ENCODE measurements at regions not wholly inside any gene's neighbourhood (a gene's known extent, or its start where the extent isn't known, plus 50 kb on each side); places are given as distances from the start of the nearest gene placed in this dataset.

DNA sequence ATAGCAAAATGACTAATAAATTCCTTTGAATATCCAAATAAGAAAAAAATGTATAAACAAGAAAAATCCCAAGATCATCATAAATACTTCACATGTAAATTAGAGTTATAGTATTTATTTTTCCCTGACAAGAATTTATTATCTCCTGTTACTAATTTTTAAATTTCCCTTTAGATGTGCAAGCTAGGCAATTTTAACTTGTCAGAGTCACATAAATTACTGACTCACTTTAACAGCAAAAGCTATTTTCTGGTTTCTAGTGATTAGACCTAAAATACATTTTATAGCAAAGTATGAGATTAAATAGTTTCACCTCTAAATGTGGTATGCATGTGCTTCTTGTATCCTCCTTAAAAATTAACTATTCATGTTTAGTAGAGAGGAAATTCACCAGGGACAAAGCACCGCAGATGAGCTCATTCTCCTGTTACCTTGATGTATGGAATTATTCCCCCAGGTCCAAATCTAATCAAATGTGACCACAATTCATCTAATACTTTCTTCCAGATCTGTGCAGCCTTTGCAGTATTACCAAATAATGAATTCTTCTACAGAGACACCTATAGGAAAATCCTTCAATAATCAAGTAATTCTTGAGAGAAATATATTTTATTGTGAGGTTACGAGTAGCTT, 621.2 kb downstream of the DNAJB9 start:
- TF ChIP-seq, protein P1, sequence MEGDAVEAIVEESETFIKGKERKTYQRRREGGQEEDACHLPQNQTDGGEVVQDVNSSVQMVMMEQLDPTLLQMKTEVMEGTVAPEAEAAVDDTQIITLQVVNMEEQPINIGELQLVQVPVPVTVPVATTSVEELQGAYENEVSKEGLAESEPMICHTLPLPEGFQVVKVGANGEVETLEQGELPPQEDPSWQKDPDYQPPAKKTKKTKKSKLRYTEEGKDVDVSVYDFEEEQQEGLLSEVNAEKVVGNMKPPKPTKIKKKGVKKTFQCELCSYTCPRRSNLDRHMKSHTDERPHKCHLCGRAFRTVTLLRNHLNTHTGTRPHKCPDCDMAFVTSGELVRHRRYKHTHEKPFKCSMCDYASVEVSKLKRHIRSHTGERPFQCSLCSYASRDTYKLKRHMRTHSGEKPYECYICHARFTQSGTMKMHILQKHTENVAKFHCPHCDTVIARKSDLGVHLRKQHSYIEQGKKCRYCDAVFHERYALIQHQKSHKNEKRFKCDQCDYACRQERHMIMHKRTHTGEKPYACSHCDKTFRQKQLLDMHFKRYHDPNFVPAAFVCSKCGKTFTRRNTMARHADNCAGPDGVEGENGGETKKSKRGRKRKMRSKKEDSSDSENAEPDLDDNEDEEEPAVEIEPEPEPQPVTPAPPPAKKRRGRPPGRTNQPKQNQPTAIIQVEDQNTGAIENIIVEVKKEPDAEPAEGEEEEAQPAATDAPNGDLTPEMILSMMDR (IDR thresholded peaks at IDR 0.05; ENCODE audit: control insufficient read depth, insufficient read depth, low read depth, low read length, missing control alignments) = no peak
- no peak overlapping the region for H3K4me3 ChIP-seq (ENCODE audit: control insufficient read depth, low read depth, low read length)
- no peak for DNase-seq (ENCODE audit: low read depth)

DNA sequence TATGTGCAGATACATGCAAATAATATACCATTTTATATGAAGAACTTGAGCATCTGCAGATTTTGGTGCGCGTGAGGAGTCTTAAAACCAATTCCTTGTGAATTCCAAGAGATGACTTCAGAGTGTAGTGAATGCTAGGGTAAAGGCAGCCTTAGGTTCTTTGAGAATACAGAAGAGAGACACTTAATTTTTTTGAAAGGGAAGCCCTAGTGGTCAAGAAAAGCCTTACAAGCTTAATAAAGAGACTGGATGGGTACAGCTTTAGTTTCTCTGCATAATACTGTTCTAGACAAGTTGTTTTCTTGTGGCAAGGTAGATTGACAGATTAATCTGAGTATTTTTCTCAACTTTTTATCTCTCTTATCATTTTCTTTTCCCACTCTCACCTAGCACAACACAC, 636.5 kb downstream of the DNAJB9 start:
- H3K4me3 ChIP-seq (ENCODE audit: control insufficient read depth, low read depth, low read length) = no peak overlapping the region
- no peak for DNase-seq (ENCODE audit: low read depth)
- TF ChIP-seq, protein P1 (IDR thresholded peaks at IDR 0.05; ENCODE audit: control insufficient read depth, insufficient read depth, low read depth, low read length, missing control alignments) = no peak

DNA sequence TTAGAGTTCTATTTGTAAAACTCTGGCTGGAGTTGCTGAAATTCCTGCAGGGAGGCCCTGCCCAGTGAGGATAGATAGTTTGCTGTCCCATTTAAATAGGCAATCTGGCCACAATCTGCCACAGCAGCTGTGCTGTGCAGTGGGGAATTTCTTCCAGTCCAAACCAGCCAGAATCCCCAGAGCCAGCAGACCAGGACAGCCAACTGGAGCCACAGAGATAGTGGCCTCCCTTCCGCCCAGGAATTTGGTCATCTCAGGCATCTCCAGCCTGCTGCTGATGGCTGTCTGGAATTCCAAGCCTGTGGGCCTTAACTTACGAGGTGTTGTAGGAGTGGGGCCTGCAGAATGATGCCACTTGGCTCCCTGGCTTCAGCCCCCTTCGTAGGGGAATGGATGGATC, 643.4 kb downstream of the DNAJB9 start:
- no peak overlapping the region for H3K4me3 ChIP-seq (ENCODE audit: control insufficient read depth, low read depth, low read length)
- DNase-seq (ENCODE audit: low read depth) = no peak
- TF ChIP-seq, protein P1 (IDR thresholded peaks at IDR 0.05; ENCODE audit: control insufficient read depth, insufficient read depth, low read depth, low read length, missing control alignments) = no peak

DNA sequence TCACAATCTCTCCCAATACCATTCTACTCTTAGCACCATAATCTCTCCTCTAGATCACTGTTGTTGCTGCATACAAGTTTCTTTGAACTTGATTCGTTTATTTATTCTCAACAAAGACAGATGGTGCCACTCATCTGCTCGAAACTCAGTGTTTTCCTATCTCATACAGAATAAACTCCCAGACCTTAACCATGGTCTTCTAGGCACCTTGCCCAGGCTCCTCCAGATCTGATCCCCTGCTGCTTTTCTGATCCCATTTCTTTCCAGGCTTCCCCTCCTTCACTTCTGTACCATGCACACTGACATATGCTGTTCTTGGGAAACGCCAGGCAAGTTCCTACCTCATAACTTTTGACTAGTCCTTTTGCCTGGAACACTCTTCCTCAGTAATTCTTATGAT, 645.7 kb downstream of the DNAJB9 start:
- no peak overlapping the region for H3K4me3 ChIP-seq (ENCODE audit: control insufficient read depth, low read depth, low read length)
- DNase-seq (ENCODE audit: low read depth) = no peak
- TF ChIP-seq, protein P1 (IDR thresholded peaks at IDR 0.05; ENCODE audit: control insufficient read depth, insufficient read depth, low read depth, low read length, missing control alignments) = no peak

DNA sequence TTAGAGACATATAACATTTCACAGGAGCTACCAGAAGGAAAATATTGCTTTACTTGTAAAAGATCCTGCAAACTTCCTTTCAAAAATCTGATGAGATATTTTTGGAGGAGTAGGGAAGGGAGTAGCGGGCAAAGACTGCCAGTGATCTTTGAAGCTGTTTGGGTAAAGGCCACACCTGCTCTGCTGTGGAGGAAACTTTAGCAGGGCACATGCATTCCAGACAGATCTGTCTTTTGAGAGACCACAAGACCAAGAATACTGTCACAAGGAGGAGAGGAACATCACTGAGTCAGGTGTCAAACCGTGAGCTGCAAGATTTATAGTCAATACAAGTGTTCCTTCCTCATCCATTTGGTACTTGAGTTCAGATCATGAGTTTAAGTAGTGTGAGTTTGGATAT, 654.4 kb downstream of the DNAJB9 start:
- no peak overlapping the region for H3K4me3 ChIP-seq (ENCODE audit: control insufficient read depth, low read depth, low read length)
- no peak for DNase-seq (ENCODE audit: low read depth)
- TF ChIP-seq, protein P1 (IDR thresholded peaks at IDR 0.05; ENCODE audit: control insufficient read depth, insufficient read depth, low read depth, low read length, missing control alignments) = no peak

DNA sequence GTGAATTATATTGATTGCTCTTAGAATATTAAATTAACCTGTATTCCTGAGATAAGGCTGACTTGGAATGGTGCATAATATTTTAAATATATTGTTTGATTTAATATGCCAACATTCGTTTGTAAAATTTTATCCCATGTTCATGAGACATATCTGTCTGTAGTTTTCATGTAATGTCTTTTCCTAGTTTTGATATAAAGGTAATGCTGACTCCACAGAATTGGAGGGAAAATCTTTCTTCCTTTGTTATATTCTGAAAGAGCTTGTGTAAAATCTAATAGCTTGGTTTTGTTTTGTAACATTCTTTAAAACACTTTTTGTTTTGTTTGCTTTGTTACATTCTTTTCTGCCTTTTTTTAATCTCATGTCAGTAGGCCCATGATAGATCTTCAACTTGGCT, 657.0 kb downstream of the DNAJB9 start:
- no peak overlapping the region for H3K4me3 ChIP-seq (ENCODE audit: control insufficient read depth, low read depth, low read length)

More for the DNA sequence above, 657.0 kb downstream of the DNAJB9 start:
- TF ChIP-seq, protein P1 (IDR thresholded peaks at IDR 0.05; ENCODE audit: control insufficient read depth, insufficient read depth, low read depth, low read length, missing control alignments) = no peak
- DNase-seq (ENCODE audit: low read depth) = no peak

Data from AG09309 (cell line).